ENCODE measurements at regions not wholly inside any gene's neighbourhood (a gene's known extent, or its start where the extent isn't known, plus 50 kb on each side); places are given as distances from the start of the nearest gene placed in this dataset.
A peak's percentile ranks its signal among the peaks of the same experiment; 100 is the strongest.

- H3K4me1 ChIP-seq, result no peaks in the 10 kb centered on the region
- no peak overlapping the region for H3K27ac ChIP-seq
- no peaks in the 10 kb centered on the region for H3K27me3 ChIP-seq
- ATAC-seq, result no peak
- no peak for DNase-seq
- WGBS, 2 donors, result 83 to 84% methylated on average over 8 of the region's 8 CpGs
- intact Hi-C loops (cut with DNase I), result no loop called here
- H3K36me3 ChIP-seq, result no peaks in the 10 kb centered on the region
- H3K9me3 ChIP-seq, result peaks cover 0 to 4% (median 0%) of the 10 kb centered on the region in 11 donors
- no peak overlapping the region for H3K4me3 ChIP-seq
- no peak for TF ChIP-seq CTCF (IDR thresholded peaks at IDR 0.05)
Measured at GRCh38 chr6:133034509-133035206, 206.5 kb upstream of the EYA4 start.

- no peak overlapping the region for H3K4me3 ChIP-seq
- intact Hi-C loops (cut with DNase I), result loop anchor here in 1 of 10 donors (5.0 kb wide), 1 partner anchor 78 kb away; no protein-coding TSS in a partner anchor
- peak in 2 of 8 donors; percentile 31 to 33 for ATAC-seq
Measured at GRCh38 chr6:133040094-133040802, 200.9 kb upstream of the EYA4 start.

GRCh38 chr6:133040803-133041419 is 200.2 kb upstream of the EYA4 start:
- WGBS, 2 donors, result 58 to 80% methylated on average over 2 of the region's 2 CpGs
- Histone ChIP-seq H3K4me3 (no peak overlapping the region), H3K27me3 (no peaks in the 10 kb centered on the region), H3K4me1 (peaks cover 0 to 19% (median 0%) of the 10 kb centered on the region in 9 donors), H3K27ac (peak overlapping the region in 5 of 10 donors; percentile 21 to 65 (median 54)), H3K9me3 (no peaks in the 10 kb centered on the region), H3K36me3 (no peaks in the 10 kb centered on the region)
- peak; percentile 58 to 97 (median 78) for ATAC-seq
- no peak for TF ChIP-seq CTCF (IDR thresholded peaks at IDR 0.05)
- DNase-seq, result peak in 1 of 2 donors; percentile 31
- intact Hi-C loops (cut with DNase I), result loop anchor here in 1 of 10 donors (5.0 kb wide), 1 partner anchor 79 kb away; no protein-coding TSS in a partner anchor

More at GRCh38 chr6:133040094-133040802, 200.9 kb upstream of the EYA4 start:
- H3K9me3 ChIP-seq, result no peaks in the 10 kb centered on the region
- peaks cover 0 to 19% (median 0%) of the 10 kb centered on the region in 9 donors for H3K4me1 ChIP-seq
- no peaks in the 10 kb centered on the region for H3K27me3 ChIP-seq
- H3K27ac ChIP-seq, result peak overlapping the region in 4 of 10 donors; percentile 21 to 65 (median 56)
- DNase-seq, result no peak
- TF ChIP-seq CTCF (IDR thresholded peaks at IDR 0.05), result peak in 7 of 9 donors; percentile 28 to 54 (median 39)
- 67 to 71% methylated on average over 3 of the region's 3 CpGs for WGBS, 2 donors
- no peaks in the 10 kb centered on the region for H3K36me3 ChIP-seq

- H3K9me3 ChIP-seq, result no peaks in the 10 kb centered on the region
- H3K4me1 ChIP-seq, result peaks cover 0 to 32% (median 0%) of the 10 kb centered on the region in 9 donors
- H3K27ac ChIP-seq, result peak overlapping the region in 1 of 10 donors; percentile 57
- no peak overlapping the region for H3K4me3 ChIP-seq
- intact Hi-C loops (cut with DNase I), result loop anchor here in 1 of 10 donors (5.0 kb wide), 1 partner anchor 80 kb away; no protein-coding TSS in a partner anchor
- DNase-seq (no peak), ATAC-seq (no peak)
- H3K36me3 ChIP-seq, result no peaks in the 10 kb centered on the region
- TF ChIP-seq CTCF (IDR thresholded peaks at IDR 0.05), result no peak
- no peaks in the 10 kb centered on the region for H3K27me3 ChIP-seq
- WGBS, 2 donors, result 74 to 85% methylated on average over 3 of the region's 3 CpGs
Measured at GRCh38 chr6:133042550-133043120, 198.5 kb upstream of the EYA4 start.

Data from heart right ventricle (tissue), 16 donors.